DMS79 (cell line): ENCODE measurements at regions not wholly inside any gene's neighbourhood (a gene's known extent, or its start where the extent isn't known, plus 50 kb on each side); places are given as distances from the start of the nearest gene placed in this dataset.
"Not testable (repeated sequence)": the region's sequence is repeated elsewhere in the genome, so short reads cannot be mapped to it uniquely, and the experiment has no call there.

Experiments
- DNase-seq: peaks from one replicate; lab custom pipeline; 2025; lab: John Stamatoyannopoulos, UW

DNA sequence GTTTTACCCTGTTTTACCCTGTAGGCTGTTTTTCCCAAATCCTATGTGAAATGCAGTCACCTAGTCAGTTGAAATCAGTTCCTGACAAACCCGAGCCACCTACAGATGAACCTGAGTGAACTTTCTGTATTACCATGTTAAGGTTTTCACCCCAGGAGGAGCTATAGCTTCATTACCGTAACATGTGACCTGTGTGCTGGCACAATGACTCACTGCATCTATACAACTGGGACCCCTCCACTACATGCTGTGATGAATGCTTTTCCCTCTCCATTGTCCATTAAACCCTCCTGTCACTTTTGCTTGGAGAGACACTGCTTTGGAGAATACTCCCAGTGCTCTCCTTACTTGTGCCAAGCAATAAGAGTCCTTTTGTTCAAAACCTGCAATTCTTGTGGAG is 1974.8 kb downstream of the EFNA5 start:
- DNase-seq: no peak

DNA sequence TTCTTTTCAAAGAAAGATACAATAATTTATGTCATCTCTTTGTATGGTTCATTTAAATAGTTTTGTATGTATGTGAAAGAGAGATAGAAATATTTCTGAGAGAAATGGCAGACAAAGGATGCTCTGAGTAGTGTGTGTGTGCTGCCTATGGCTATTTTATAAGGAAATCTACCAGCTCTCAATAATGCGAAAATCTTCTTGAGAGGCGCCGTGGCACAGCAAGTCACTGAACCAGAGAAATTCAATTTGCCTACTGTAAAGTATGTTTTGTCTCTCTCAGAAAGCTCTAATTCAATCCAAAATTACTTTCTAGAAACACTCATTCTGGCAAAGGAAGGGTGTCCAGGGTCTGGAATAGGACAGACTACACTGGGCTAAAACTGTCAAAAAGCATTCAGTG is 1981.1 kb downstream of the EFNA5 start:
- no peak for DNase-seq

DNA sequence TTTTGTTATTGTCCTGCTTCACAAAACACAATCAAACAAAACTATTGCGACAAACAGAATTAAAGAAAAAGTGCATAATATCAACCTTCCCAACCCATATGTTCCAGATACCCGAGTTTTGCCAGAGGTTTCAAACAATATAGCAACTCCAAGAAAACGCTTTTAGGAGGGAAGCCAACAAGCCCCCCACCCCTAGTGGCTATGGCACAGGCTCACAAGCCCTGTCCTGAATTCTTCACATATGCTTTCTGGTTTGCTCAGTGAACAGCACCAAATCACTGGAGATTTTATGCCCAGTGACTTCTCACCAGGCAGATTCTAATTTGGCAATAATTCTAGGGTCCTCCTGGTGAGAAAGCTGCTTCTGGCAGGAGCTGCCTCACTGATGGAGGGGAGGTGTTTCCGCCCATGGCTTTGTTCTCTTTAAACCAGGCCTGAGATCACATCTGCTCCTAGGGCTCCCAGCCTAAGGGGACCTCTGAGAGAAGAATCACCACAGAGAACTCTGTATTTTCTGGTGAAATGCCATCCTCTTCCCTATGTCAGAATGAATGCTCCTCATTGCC is 1982.4 kb downstream of the EFNA5 start:
- DNase-seq: no peak

DNA sequence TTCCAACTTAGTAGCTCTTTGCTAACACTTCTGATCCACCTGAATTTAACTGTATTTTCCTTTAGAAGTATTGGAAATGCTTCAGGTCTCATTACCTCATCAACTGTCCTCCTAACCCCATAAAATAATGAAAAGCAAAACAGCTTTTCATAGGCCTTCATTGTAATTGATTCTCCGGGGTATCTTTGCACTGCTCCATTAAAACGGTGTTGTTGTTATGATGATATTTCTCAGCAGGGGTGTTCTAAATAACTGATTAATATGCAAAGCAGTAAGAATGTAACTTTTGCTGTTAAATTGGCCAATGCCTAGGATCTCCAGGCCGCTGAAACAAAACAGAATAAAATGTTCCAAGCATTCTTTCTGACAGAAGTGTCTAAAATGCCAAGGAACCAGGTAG is 1983.2 kb downstream of the EFNA5 start:
- no peak for DNase-seq

DNA sequence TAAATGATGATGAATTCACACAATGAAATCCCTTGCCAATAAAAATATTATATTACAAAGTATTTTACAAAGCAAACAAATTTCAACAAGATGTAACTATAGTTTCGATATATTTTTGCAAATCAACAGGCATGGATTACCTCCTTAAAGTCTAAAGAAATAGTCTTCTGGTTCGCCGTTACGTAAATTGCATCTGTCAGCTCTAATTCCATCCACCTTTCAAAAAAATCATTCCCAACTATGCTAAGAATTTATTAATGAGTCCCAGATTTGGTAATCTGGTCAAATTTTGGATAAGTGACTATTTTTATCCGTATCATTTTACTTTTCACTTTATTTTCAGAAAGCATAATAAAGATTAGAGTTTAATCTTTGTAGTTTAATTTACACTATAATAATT is 1984.9 kb downstream of the EFNA5 start:
- no peak for DNase-seq

DNA sequence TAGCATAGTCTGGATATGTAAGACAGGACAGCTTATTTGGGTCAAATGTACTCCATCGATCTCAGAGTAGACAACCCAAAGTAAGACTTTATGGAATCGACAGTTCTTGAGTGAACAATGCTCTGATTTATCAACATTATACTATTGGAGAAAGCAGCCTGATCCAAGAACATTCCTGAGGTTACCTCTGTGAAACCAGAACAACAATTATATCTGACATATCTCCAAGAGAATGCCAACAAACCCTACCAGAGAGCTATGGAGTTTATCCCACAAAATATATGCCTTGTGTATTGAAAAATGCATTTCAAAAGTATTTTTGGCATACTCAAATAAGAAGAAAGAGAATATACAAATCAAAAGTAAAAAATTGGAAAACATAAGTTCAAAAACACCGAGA is 1985.9 kb downstream of the EFNA5 start:
- DNase-seq: no peak

DNA sequence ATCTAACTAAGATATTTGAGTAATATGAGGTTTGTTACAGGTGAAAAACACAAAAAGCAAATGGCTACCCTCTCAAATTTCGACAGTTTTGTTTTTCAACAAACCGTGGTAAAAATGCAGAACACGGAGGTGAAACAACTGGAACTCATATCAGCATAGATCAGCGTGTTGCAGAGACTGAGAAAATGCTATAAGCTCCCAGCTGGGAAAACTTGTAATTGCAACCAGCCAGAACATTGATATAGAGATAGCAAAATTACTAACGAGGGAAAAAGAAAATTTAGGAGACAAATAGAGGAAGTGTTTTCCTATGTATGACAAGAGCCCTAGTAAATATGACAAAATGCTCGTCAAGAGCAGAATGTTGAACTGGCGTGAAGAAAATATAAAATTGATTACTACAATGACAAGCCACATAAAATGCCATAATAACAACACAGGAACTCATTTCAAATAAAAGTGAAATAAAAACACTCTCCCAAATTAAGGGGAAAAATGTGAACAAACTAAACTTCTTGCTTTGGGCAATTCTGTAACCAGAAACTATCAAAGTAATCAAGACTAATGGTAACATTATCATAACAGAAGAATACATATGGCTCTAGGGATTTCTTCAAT is 1989.8 kb downstream of the EFNA5 start:
- DNase-seq: no peak

DNA sequence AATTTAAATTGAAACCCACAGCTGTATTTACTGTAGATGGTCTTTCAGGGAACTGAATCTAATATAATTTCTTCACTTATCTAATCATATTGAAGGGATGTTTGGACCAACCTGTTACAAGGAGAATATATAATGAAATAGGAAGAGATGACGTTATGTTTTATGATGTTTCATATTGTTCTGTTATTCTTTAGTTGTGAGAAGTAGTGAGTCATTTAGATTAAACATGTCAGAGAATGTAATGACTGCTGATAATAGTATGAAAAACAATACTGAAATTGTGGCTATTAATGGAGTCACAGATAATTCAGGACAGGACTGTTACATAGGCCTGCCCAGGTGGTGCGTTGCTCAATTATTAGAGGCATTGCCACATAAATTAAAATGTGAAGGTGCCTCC is 1993.4 kb downstream of the EFNA5 start:
- DNase-seq: no peak

DNA sequence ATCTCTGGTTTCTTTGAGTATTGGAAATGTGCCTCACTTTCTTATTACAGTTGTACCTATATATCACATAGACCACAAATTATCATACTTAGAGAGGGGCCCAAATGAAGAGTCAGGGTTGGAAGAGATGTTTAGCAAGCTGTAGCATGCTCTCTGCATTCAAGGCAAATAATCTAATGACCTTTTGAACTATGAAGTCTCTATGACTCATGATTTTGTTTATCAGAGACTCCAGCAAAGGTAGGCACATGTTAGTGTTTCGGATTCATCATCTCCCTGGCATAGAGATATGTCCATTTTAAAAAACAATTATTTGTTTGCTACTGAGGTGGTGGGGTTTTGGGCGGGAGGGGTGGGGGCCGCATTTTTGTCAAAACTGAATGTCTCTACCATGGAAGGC is 2000.1 kb downstream of the EFNA5 start:
- DNase-seq: no peak

DNA sequence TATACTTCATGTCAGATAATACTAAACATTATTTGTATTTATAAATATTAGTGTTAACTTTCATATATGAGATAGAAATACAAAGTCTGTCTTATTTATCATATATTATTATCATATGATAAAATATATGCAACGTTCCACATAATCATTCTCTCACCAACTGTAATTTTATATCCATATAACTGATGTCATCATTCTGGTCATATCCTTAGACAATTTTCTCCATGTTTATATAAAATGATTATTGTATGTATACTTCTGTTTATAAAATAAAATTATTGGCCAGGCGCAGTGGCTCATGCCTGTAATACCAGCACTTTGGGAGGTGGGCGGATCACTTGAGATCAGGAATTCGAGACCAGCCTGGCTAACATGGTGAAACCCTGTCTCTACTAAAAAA is 2007.1 kb downstream of the EFNA5 start:
- DNase-seq: no peak

DNA sequence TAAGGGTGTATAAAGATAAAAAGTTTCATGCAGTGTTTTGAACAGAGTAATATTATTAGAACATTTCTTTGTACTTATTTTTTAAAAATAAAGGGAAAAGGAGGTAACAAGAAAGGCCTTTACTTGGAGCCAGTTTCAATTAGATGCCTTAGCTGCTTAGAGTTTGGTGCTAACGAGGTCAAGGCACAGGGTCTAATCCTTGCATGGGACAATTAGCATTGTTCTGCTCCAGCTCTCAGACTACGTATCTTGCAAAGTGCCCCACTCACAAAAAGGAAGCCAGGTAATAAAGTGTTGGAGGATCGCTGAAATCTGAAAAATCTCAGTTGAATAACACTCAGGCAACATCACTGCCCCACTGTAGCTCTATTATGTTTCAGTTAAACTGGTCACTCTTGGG is 2011.3 kb downstream of the EFNA5 start:
- DNase-seq: no peak

DNA sequence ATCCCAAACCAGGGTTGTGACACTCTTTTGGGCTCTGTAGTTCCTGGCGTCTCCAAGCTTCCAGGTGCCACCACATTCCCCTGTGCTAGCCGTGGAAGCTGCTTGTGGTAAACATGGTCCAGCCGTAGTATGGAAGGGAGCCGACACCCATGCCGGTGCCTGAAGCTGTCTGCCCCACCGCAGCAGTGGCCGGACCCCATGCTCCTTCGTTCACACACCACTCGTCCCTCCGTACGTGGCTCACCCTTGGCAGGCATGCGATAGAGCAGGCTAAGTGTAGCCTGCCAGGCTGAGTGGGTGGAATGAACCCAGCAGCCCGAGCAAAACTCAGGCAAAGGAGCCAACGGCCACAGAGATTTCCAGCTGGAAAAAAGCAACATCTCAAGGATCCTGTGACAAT is 2030.4 kb downstream of the EFNA5 start:
- DNase-seq: no peak

DNA sequence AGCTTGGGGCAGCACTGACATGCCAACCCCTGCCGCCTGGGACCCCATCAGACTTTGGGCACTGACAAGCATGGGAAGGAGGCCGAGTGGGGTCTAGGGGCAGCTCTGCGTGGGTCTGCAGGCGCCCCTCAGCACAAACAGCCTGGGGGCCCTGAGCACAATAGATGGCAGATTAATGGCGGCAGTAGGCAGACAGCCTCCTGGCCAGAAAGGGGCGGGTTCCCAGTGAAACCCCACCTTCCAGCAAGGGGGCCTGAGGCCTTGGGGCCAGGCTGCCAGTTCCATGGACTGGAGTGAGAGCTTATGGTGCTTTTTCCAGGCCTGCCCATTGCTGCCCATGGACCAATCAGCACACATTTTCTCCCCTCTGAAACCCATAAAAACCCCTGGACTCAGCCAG is 2031.2 kb downstream of the EFNA5 start:
- DNase-seq: no peak

DNA sequence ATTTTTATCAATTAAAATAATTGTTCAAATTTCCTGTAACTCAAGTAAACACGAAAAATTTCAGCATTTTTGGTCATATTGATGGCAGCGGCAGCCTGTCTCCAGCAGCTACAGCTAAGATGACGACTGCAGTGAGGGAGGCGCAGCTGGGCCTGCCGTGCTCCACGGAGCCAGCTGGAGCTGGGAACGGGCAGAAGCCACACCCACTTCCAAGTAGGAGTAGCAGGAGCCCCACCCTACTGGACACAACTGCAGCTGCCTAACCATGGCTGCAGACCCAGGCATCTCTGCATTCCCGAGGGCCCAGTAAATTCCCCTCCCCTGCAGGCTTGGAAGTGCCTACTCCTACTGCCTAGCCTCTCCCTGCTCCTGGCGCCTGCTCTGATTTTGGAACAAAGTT is 2031.7 kb downstream of the EFNA5 start:
- DNase-seq: no peak

DNA sequence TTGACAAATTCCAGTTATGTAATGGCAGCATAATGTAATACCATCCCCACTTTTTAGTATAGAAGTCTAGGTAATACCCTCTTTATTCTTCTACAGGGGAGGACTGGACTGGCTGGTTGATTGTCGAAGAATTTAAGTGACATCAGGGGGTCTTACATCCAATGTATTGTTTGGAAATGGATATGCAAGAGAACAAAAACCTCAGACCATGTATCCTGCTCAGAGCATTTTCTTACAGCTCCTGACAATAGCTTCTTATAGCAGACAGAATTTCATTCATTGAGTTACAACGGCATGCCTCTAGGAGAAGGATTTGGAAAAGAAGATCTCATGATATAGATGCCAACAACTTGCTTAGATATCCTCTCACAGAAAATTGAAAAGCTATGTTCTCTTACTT is 2032.3 kb downstream of the EFNA5 start:
- DNase-seq: no peak

DNA sequence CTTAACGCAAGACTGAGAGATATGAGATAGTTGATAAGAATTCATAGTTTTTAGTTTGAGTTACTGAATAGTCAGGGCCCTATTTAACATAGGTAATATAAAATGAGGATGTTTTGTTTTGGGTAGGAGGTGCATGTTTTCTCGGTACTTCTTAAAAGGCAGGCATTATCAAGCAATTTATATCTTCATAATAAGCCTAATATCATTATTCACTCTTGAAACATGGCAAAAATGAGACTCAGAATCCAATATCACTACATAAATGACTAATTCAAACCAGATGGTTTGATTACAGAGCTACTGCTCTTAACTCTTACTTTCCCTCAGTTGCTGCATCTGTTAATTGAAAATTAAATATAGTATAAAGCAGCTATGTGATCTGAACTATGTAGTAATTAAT is 2038.7 kb downstream of the EFNA5 start:
- DNase-seq: no peak

DNA sequence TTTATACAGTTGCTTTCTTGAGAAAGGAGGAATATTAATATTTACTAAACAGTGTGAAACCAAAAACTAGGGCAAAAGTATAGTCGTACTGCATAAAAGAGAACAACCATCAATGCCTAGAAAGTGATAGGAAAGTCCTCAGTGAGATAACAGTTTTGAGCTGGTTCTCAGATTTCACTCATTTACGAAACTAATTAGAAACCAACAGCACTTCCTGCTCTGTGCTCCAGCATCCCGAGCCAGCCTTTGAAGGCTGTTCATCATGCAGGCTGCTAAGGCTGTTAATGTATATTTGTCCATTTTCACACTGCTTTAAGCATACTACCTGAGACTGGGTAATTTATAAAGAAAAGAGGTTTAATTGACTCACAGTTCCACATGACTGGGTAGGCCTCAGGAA is 2039.9 kb downstream of the EFNA5 start:
- no peak for DNase-seq

DNA sequence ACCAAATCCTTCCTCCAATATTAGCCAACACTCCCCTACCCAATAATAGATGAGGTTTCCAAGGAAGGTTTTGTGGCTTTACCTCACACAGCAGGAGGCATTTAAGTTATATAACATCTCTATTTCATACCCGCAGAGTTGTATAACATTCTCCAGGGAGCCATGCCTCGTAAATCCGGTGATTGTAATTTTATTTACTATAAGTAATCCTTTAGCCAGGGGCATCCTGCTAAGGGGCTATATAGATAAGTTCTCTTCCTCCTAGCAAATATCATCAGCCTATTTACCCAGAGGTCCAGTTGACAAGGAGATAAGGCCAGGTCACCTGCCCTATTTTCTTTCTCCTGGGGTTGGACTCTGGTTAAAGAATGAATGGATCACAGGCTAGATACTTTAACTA is 2051.0 kb downstream of the EFNA5 start:
- DNase-seq: no peak

DNA sequence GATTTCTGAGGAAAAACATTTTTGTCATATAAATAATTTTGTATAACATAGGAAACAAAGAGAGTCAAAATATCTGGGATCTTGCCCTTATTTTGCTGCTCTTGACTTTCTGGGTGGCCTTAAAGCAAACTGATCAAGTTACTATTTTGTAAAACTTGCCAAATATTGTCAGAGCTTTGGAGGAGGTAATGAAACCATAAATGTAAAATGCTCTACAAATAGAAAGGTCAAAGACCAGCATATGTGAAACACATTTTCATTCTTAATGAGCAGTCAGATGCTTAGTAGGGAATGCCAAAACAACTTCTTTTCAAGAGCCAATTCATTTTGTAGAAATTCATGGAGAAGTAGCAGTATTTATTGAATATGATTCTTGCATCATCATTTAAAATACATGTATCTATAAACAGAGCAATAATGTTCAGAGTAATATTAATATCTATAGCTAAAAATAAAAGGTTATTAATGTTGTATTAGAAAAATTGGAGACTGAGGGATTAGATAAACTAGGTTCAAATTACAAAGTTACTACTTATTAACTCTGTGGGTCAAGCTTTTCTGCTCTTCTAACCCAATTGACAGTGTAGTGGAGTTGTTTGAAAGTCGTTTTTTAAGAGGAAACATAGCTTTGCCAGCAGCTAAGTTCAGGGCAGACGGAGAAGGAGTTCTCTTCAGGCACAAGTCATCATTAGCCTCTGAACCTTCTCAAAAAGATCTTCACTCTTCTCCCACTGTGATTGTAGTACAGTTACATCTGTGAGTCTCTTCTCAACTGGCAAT is 2053.1 kb downstream of the EFNA5 start:
- no peak for DNase-seq

DNA sequence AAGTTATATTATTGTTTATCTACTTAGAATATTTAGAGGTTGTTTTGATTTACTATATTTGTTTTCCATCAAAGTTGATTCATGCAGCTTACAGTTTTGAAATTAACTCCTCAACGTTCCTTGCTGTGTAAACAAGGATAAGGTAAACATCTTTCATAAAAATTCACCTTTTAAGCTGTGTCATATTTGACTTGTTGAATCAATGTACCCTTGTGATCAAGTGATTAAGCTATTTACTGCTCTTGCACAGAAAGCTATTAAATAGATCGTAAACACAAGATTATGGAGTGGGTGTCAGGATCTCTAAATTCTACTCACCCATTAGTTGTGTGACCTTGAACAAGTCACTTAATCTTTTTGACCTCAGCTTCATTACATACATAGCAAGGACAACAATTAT is 2054.0 kb upstream of the NUDT12 start:
- no peak for DNase-seq

DNA sequence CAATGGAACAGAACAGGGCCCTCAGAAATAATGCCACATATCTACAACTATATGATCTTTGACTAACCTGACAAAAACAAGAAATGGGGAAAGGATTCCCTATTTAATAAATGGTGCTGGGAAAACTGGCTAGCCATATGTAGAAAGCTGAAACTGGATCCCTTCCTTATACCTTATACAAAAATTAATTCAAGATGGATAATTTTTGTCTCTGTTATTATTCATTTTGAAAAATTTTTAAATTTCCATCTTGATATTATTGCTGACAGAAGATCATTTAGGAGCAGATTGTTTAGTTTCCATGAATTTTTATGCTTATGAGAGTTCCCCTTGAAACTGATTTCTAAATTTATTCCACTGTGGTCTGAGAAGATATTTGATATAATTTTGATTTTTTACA is 2039.8 kb upstream of the NUDT12 start:
- not testable (repeated sequence) for DNase-seq

DNA sequence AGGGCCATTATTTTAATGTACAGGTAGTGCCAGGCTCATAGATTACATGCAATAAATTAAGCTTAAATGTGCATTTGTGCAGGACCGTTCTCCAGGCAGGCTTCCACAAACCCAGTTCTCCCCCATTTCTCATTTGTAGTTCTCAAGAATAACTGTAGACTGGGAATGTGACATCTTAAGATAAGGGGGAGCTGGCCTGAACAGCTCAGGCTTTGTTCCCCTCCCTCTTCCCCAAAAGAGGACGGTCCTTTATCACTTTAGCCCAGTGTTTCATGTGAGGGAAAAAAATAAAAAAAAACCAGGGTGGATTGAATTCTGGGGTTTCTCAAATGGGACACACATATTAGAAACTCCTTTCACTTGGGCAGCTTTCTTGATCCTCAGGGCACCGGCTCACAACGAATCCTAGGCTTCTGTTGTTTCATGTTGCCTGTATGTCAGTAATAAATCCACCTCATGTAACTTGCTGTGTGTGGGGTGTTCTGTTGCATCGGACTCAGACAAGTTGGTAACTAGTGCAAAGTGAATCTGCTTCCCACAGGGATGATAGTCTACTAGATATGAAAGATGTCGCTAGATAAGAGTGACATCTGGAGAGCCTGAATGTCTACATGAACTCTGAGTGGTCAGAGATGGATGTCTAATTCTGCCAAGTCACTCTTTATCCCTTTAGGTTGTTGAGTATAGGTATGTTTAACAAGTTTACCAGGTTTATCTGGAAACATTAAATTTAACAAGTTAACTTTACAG is 2030.6 kb upstream of the NUDT12 start:
- no peak for DNase-seq
